Ishikawa (cell line): ENCODE measurements at regions not wholly inside any gene's neighbourhood (a gene's known extent, or its start where the extent isn't known, plus 50 kb on each side); places are given as distances from the start of the nearest gene placed in this dataset.
A peak's percentile ranks its signal among the peaks of the same experiment; 100 is the strongest.

ENCODE experiments used
- CEBPB ChIP-seq: IDR thresholded peaks from 2 replicates; pipeline ENCODE4 v1.6.1; 2012
- CREB1 ChIP-seq: IDR thresholded peaks from 2 replicates; pipeline ENCODE4 v1.6.1; 2012; ENCODE audit warnings: low read depth
- EGR1 ChIP-seq: IDR thresholded peaks from 2 replicates; pipeline ENCODE4 v1.6.1; 2012
- EP300 ChIP-seq: IDR thresholded peaks from 2 replicates; pipeline ENCODE4 v1.6.1; 2012; ENCODE audit warnings: borderline replicate concordance
- FOXM1 ChIP-seq: IDR thresholded peaks from 2 replicates; pipeline ENCODE4 v1.6.1; 2012; ENCODE audit warnings: low read depth, borderline replicate concordance
- NFIC ChIP-seq: IDR thresholded peaks from 2 replicates; pipeline ENCODE4 v1.6.1; 2012
- RAD21 ChIP-seq: IDR thresholded peaks from 2 replicates; pipeline ENCODE4 v1.6.1; 2012; ENCODE audit warnings: low read depth
- TAF1 ChIP-seq: IDR thresholded peaks from 2 replicates; pipeline ENCODE4 v1.6.1; 2012; ENCODE audit warnings: low read depth, mild to moderate bottlenecking
- TCF12 ChIP-seq: IDR thresholded peaks from 2 replicates; pipeline ENCODE4 v1.6.1; 2012; ENCODE audit warnings: low read depth
- TEAD4 ChIP-seq: IDR thresholded peaks from 2 replicates; pipeline ENCODE4 v1.6.1; 2012
- YY1 ChIP-seq: IDR thresholded peaks from 2 replicates; pipeline ENCODE4 v1.6.1; 2012; ENCODE audit warnings: low read depth
- ZBTB7A ChIP-seq: IDR thresholded peaks from 2 replicates; pipeline ENCODE4 v1.6.1; 2012; ENCODE audit warnings: low read depth
- TF ChIP-seq, protein P1 (sequence below): IDR thresholded peaks from 2 replicates; pipeline ENCODE4 v1.6.1; 2012
- TF ChIP-seq, protein P2 (sequence below): IDR thresholded peaks from 2 replicates; pipeline ENCODE4 v1.6.1; 2012
- TF ChIP-seq, protein P3 (sequence below): IDR thresholded peaks from 2 replicates; pipeline ENCODE4 v1.6.1; 2012; ENCODE audit warnings: low read depth, mild to moderate bottlenecking

DNA sequence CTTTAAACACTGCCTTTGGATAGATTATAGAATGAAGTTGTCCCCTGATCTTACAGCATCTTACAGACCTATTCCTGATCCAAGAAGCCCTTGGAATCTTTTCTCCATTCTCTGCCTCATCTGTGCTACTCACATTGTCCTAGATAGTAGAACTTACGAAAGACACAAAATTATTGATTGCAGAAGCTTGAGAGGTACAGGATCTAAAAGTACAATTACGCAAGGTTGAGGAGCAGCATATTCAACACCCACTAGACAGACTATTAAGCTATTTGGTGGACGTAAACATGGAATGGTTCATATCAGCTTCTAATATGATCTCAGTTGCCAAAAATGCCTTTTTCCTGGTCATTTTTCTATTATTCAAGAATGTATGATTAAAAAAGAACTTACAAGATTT lies 90.5 kb upstream of the SEM1 start:
- TF ChIP-seq EP300 (no peak), TEAD4 (no peak), CEBPB (no peak), FOXM1 (no peak)
- TF ChIP-seq, protein P1, sequence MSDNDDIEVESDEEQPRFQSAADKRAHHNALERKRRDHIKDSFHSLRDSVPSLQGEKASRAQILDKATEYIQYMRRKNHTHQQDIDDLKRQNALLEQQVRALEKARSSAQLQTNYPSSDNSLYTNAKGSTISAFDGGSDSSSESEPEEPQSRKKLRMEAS: no peak

DNA sequence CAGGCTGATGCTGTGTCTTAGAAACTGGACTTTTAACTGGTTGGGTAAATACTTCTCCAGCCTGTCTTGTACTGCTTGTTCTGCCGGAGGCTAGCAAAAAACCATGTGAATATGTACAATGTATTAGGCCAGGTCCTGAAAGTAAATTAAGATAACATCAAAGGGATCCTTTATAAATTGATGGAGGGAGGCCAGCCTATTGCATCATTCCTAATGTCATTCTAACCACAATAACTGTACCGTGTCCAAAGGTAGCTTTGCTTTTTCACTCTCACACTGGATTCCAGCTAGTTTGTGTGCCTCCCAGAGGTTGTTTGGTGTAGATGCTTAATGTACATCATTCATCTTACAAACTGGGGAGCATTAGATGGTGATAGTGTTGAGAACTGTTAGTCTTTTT lies 91.2 kb upstream of the SEM1 start:
- TF ChIP-seq RAD21: peak; percentile 28; the same call in 1 of the 2 replicates
- TF ChIP-seq CEBPB: 0 out of 2 replicates have a peak, but pooled peaks have one; percentile 34
- no peak for TF ChIP-seq EP300
- TF ChIP-seq CREB1: no peak

DNA sequence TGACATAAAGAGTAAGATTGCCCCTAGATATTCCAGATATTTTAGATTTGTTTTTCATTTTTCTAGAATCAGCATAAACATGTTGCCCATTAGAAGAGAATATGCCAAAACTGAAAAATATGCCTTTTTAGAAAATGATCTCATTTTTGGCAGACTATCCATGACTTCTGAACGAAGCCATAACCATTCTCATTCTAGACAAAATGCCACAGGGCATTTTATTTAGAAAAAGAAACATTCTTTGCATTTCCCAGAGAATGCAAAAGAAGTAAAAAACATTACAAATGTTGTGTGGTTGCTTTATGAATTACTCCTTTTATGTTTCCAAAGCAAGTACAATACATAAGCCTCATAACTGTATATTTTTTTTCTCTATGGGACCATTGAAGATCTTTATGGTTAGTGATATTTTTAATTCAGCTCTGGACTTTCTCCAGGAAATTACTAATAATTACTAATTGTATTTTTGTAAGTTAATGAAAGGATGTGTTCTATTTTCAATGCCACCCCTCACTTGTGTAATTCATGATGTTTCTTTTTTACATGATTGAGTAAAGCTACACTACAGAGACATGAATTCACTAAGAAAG lies 109.6 kb upstream of the SEM1 start:
- TF ChIP-seq CEBPB: no peak
- no peak for TF ChIP-seq NFIC

DNA sequence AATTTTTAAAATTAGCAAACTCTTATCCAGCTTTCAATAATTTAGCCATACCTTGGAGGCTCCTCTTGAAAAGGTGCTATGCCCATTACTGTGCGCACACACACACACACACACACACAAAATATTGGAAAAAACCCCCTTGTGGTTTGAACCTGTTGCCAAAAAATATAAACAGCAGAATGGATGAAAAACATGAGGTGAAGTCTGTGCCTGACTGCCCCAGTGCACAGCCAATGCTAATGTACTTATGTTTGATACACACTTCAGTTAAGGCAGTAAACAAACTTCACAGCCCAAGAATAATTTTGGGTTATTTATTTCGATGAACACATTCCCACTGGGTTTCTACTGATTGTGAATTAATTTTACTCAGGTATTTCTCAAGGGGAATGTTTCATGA lies 113.2 kb upstream of the SEM1 start:
- TF ChIP-seq FOXM1 (no peak), EP300 (no peak), RAD21 (no peak), CEBPB (no peak), NFIC (no peak), YY1 (no peak), TEAD4 (no peak), EGR1 (no peak), CREB1 (no peak), TAF1 (no peak), ZBTB7A (no peak), TCF12 (no peak)
- TF ChIP-seq, protein P2, sequence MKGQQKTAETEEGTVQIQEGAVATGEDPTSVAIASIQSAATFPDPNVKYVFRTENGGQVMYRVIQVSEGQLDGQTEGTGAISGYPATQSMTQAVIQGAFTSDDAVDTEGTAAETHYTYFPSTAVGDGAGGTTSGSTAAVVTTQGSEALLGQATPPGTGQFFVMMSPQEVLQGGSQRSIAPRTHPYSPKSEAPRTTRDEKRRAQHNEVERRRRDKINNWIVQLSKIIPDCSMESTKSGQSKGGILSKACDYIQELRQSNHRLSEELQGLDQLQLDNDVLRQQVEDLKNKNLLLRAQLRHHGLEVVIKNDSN: no peak
- TF ChIP-seq, protein P3, sequence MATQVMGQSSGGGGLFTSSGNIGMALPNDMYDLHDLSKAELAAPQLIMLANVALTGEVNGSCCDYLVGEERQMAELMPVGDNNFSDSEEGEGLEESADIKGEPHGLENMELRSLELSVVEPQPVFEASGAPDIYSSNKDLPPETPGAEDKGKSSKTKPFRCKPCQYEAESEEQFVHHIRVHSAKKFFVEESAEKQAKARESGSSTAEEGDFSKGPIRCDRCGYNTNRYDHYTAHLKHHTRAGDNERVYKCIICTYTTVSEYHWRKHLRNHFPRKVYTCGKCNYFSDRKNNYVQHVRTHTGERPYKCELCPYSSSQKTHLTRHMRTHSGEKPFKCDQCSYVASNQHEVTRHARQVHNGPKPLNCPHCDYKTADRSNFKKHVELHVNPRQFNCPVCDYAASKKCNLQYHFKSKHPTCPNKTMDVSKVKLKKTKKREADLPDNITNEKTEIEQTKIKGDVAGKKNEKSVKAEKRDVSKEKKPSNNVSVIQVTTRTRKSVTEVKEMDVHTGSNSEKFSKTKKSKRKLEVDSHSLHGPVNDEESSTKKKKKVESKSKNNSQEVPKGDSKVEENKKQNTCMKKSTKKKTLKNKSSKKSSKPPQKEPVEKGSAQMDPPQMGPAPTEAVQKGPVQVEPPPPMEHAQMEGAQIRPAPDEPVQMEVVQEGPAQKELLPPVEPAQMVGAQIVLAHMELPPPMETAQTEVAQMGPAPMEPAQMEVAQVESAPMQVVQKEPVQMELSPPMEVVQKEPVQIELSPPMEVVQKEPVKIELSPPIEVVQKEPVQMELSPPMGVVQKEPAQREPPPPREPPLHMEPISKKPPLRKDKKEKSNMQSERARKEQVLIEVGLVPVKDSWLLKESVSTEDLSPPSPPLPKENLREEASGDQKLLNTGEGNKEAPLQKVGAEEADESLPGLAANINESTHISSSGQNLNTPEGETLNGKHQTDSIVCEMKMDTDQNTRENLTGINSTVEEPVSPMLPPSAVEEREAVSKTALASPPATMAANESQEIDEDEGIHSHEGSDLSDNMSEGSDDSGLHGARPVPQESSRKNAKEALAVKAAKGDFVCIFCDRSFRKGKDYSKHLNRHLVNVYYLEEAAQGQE: no peak
- TF ChIP-seq, protein P1: no peak

DNA sequence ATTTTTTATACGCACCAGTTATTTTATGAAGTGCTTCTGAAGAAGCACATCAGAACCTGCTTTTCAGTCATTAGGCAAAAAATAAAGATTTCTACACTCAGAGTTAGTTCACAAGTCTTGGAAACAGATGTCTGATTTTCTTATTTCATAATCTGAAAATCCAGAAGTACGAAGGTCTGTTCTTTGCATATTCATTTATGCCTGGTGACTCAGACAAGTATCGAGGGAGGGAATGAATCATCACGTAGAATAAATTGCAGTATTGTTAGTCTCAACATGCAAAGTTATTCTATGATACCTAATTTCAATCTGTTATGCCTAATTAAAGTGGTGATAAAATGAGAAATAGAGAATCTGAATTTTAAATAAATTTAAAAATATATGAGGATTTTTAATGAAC lies 113.6 kb upstream of the SEM1 start:
- TF ChIP-seq YY1 (no peak), TCF12 (no peak), ZBTB7A (no peak), NFIC (no peak), RAD21 (no peak), EP300 (no peak), FOXM1 (no peak), CEBPB (no peak), CREB1 (no peak), TEAD4 (no peak), EGR1 (no peak), TAF1 (no peak)
- TF ChIP-seq, protein P3: no peak
- TF ChIP-seq, protein P1: no peak
- TF ChIP-seq, protein P2: no peak

DNA sequence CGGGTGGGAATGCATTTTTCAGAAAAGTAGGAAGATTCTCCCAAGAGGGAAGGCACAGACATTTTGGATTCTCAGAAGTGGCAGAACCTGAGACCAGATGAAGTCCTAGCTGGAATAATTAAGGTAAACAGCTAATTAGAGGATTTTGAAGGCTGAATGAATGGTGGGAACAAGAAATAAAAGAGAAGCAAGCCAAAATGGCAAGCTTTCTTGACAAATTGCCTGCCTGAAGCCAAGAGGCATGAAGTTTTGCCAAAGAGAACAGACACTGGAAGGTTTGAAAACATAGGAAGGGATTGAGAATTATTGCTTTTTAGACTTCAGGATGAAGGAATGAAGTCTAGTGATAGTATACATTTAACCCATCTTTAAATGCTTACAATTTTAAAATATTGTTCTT lies 115.0 kb upstream of the SEM1 start:
- TF ChIP-seq TAF1: no peak
- no peak for TF ChIP-seq YY1
- TF ChIP-seq RAD21: no peak
- TF ChIP-seq CREB1: no peak
- TF ChIP-seq EP300: no peak
- TF ChIP-seq ZBTB7A: no peak
- TF ChIP-seq, protein P2: no peak
- TF ChIP-seq NFIC: no peak
- TF ChIP-seq FOXM1: no peak
- no peak for TF ChIP-seq EGR1
- TF ChIP-seq, protein P3: no peak
- no peak for TF ChIP-seq TCF12
- no peak for TF ChIP-seq TEAD4
- no peak for TF ChIP-seq CEBPB
- TF ChIP-seq, protein P1: no peak
